ENCODE measurements at regions not wholly inside any gene's neighbourhood (a gene's known extent, or its start where the extent isn't known, plus 50 kb on each side); places are given as distances from the start of the nearest gene placed in this dataset.

DNA sequence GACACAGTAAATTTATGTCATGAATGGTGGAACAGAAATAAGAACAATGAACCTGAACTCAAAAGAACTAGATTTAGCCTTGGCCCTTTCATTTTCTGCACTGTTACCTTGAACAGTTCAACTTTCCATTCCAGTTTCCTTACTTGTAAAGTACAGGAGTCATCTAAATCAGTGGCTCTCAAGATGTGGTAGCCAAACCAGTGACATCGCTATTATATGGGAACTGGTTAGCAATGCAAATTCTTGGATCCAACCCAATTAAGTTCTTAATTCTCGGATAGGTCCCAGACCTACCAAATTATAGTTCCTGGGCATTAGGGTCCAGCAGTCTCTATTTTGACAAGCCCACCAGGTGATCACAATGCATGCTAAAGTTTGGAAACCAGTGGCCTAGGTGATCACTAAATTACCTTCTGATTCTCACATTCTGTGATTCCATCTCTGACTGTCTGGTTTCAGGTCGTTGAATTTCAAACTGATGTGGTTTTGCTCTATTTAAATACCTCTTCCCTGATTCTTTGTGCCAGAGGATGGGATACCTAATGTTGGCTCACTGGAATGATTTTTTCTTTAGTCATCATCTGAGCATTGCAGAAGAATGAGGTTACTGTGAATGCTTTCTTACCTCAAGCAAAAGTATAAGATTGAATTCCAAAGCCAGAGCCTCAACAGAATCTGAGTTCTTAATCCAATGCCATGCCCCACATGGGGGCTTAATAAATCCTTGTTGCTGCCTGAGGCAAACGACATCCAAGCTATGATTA, 253.8 kb downstream of the ENC1 start:
- DNase-seq (ENCODE audit: low read depth in 3 of 3, low spot score in 2 of 3) = no peak

DNA sequence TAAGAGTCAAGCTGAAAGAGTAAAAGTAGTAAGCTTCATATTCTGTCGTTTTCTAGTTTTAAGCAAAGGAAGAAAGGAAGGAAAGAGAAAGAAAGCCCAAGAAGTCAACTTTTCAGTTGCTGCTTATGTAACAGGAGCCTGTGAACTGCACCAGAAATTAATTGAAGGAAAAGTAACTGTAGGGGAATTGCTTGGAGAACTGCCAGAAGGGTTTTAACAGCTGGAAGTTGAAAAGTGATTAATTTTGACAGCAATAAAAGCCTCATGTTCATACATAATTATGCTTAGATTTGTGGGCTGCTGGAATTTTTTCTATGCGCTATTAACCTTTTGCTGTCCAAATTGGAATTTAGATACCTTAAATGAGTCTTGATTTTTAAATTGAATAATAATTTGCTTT, 255.7 kb downstream of the ENC1 start:
- peak; percentile 69 to 74 (median 70) for DNase-seq (ENCODE audit: low read depth in 3 of 3, low spot score in 2 of 3)

DNA sequence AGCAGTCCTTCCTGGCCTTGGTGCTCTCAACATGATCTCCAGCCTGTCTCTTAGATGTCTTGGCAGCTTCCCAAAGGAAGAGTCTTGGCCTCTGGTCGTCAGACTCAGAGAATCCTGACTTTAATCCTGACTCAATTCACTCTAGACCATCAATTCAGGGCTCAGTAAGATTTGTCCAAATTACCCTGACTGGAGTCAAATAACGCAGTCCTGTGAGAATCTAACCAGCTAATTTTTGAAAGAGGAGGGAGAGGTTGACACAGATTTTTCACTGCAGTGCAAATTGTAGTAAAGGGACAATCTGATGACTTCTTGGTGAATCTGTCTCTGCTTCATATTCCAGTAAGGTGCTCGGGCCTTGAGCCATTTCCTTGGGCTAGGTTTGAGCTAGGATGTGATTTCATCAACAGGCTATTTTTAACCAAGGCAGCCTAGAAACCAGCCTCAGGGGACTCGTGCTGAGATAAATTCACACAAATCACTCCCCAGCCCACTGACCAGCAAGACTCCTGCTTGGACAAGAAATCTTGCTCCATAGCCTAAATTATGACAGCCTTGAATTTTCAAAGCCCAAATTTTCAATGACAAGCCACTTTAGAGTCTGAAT, 257.4 kb downstream of the ENC1 start:
- no peak for DNase-seq (ENCODE audit: low read depth in 3 of 3, low spot score in 2 of 3)

DNA sequence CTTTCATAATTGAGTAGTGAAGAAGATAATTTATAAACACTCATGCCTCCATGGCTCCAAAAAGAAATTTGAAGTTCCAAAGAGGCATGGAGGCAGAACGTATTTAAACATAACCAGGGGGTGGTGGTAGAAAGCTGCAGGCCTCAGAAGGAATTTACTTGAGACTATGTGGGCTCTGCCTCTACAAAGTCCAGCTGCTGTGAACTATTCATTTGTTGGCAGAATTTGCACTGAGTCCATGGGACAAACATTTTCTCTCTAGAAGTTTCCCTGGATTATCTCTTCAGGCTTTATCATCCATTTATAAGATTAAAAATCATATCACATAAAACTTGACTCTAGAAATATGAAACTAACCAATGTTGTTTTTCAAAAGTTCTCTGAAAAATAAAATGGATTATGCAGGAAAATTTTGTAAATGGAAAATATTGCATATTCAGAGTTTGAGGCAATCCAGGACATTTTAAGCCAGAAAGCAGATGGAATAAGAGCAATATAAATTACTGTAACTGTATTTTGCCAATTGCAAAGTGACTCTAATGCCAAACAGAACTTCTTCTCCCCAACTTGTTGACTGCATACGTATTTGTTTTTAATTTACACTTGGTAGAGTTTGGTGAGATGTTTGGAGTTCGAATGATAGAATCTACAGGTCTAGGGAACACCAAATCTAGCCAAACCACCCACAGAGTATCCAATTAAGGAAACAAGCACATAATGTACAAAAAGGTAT, 258.2 kb downstream of the ENC1 start:
- DNase-seq (ENCODE audit: low read depth in 3 of 3, low spot score in 2 of 3) = no peak

DNA sequence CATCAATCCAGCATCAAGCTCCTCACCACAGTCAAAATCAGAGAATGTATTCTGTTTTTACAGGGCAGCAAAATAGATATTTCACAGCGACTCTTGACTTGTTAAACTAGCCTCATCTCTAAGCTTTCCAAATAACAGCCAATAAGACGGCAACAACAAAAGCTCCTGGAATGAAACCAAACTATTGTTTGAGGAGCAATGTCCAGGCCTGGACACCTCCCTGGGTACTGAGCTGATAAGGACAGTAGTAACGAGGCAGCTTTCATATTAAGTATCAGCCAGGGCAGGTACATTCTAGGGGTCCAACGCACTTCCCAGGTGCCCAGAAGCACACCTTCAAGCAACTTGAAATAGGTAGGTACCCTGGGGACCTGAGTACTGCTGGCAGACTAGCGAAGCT, 260.3 kb downstream of the ENC1 start:
- DNase-seq (ENCODE audit: low read depth in 3 of 3, low spot score in 2 of 3) = no peak

DNA sequence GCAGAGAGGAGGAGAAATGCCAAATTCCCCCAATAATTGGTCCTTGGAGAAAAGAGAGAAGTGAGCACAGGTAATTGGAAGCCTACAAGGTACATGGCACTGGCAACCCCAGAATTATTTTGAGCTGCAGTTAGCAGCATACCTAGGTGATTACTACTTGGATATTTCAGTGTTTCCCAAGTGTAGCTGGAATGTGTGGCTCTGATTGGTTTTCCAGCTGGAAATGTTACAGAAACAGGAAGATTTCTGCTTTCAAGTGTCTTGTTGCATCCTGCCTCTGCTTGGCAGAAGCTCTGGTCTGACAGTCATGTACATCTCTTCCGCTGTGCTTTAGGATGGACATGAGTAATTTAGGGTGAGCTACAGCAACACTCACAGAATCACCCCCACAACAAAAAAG, 262.1 kb downstream of the ENC1 start:
- no peak for DNase-seq (ENCODE audit: low read depth in 3 of 3, low spot score in 2 of 3)

DNA sequence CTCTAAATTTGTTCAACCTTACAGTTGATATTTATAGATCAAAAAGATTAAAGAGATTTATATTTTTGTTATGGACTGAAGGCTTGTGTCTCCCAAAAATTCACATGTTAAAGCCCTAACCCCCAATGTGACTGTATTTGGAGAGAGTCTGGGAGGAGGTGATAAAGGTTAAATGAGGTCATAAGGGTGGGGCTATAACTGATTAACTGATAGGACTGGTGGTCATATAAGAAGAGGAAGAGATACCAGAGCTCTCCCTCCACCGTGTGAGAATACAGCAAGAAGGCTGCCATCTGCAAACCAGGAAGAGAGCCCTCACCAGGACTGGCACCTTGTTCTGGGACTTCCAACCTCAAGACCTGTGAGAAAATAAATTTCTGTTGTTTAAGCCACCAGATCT, 264.3 kb downstream of the ENC1 start:
- DNase-seq (ENCODE audit: low read depth in 3 of 3, low spot score in 2 of 3) = no peak

DNA sequence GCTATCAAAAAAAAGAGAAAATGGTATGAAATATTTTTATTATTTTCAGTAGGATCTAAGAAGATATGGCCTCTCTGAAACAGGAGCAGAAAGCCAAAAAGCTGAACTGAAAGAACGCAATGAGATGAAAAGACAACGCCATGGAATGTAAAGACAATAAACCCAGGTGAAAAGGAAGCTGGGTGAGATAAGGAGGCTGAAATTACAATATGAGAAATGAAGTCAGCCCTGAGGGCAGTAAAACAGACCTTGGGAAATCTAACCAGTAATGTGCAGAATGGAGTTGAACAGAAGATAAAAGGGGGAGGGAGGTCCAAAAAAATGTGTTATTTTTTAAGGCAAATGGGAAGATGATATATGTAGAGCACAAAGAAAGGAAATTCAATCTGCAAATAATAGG, 265.3 kb downstream of the ENC1 start:
- DNase-seq (ENCODE audit: low read depth in 3 of 3, low spot score in 2 of 3) = no peak

DNA sequence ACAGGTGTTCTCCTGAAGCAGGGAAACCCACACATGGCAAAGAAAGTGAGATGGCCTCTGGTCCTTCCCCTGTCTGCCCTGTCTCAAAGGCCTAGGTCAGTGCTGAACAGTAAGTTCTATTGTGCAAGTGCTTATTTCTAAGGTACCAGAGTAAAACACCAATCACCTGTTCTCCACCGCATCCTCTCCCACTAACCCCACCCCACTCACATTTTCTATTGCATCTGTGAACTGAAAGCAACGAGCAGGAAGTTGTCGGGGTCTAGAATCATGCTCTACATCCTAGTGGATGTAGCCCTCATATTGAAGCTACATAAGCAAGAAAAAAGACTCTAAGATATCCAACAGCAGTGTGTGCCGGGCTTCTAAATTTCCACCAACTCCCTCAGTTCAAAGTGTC, 265.9 kb downstream of the ENC1 start:
- DNase-seq (ENCODE audit: low read depth in 3 of 3, low spot score in 2 of 3) = no peak

DNA sequence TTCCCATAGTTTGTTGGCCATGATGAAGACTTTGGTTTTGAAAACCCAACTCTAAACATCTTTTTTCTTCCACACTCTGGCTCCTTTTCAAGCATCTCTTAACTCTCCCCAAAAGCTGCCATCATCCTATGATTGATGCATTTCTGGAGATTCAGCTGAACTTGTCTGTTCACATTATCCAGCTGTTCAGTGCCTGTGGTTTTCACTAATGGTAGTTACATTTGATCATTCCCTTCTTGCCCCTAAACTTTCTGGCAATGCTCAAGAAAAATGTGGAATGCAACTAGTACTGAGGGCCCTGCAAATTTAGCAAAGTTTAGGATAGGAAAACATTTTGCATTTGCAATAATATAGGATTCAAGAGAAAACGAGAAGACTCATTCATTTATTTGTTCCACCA, 267.5 kb downstream of the ENC1 start:
- DNase-seq (ENCODE audit: low read depth in 3 of 3, low spot score in 2 of 3) = no peak

DNA sequence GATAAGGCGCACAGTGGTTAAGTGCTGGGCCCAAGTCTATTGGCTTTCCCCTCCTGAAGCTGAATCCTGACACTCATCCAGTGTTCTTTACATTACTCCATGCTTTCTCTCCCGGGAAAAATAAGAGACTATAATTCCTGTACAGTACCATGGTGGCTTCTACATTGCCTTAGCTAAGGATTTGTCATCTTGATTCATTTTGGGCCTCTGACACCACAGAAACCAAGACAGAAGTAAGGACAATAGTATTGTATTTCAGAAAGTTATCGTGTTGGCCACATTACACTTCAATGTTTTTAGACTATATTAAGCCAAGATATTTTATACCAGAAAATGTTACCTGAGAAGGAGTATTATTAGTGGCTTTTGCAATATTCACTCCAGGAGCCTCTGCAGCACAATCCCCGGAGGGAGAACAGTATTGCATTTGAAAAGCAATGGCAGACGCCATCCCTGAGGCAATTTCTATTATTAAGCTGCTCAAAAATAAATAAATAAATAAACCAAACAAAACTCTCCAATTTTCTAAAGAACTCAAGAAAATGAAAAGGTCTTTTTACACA, 267.9 kb downstream of the ENC1 start:
- DNase-seq (ENCODE audit: low read depth in 3 of 3, low spot score in 2 of 3) = no peak

DNA sequence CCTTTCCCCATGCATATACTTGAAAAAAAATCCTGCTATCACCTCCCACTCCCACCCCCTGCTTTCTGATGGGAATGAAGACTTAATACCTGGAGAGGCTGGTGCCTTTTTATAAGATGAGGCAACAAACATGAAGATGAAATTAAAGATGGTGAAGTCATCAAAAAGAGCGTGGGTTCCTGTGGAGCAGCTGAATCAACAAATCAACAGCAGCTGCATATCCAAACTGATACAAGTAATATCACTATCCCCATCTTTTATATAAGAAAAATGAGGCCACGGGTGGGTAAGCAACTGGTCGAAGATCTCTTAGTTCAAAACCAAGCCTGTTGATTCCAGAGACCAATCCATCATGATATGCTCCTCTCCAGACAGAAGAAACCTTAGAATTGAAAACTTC, 268.5 kb downstream of the ENC1 start:
- DNase-seq (ENCODE audit: low read depth in 3 of 3, low spot score in 2 of 3) = no peak

DNA sequence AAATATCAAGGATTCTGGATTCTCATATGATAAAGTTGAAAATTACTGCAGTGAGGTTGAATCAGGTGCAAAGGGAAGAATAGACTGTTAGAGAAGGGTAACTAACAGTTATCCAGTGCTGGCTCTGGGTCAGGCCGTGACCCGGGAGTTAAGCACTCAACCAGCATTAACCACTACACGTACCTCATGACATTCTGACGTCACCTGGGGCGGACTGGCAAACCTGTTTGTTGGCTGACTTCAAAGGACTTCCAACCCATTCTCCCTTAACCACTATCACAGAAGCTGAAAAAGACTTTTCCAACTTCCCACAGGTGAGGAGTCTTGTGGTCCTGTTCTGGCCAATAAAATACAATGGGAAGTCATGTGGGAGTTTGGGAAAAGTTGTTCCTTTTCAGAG, 268.9 kb downstream of the ENC1 start:
- no peak for DNase-seq (ENCODE audit: low read depth in 3 of 3, low spot score in 2 of 3)

DNA sequence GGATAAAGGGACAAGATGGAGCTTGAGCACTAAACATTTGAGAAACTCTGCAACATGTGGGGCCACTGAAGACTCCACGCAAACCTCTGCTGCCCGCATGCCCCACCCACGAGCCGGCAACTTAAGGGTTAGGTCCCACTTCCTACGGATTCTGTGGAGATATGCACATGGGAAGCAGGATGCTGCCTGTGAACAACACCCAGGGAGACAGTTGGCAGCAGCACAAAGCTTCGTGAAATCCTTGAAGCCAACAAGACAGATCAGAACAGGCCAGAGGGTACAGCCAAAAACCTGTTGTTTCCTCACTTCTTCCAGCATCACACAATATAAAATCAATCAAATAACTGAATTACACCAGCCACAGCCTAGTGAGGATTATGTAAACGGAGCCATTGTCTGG, 270.4 kb downstream of the ENC1 start:
- no peak for DNase-seq (ENCODE audit: low read depth in 3 of 3, low spot score in 2 of 3)

DNA sequence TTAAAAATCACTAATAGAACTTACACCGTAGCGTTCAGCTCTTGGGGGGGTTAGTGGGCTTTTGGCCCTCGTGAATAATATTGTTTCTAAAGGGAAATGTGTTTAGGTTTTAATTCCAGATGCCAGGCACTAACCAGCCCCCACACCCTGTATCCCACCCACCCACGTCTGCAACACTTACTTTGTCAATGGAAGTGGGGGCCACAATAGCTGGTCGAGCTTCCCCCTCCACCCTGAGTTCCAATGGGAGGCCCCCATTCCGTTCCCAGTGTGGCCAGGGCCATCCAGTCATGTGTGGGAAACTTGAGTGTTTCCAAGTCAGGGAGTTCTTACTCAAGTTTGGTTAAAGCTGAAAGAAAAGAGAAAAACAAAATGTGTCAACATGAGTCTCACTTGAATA, 271.4 kb downstream of the ENC1 start:
- no peak for DNase-seq (ENCODE audit: low read depth in 3 of 3, low spot score in 2 of 3)

DNA sequence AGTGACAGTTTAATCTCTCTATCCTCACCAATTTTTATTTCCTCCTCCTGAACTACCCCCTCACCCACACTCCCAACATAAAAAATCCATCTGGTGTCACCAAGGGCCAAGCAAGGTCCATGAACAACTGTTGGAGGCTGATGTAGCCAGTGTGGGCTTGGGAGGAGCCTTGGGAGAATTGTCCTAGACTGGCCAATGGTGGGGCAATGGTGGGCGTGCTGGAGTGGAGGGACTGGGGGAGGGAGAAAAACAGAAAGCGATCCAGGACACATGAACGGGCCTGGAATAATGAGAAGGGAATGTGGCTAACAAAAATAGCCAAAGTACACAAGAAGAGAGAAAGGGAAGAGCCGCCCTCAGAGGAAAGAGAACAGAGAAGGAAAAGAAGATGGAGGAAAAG, 272.6 kb downstream of the ENC1 start:
- DNase-seq (ENCODE audit: low read depth in 3 of 3, low spot score in 2 of 3) = no peak

DNA sequence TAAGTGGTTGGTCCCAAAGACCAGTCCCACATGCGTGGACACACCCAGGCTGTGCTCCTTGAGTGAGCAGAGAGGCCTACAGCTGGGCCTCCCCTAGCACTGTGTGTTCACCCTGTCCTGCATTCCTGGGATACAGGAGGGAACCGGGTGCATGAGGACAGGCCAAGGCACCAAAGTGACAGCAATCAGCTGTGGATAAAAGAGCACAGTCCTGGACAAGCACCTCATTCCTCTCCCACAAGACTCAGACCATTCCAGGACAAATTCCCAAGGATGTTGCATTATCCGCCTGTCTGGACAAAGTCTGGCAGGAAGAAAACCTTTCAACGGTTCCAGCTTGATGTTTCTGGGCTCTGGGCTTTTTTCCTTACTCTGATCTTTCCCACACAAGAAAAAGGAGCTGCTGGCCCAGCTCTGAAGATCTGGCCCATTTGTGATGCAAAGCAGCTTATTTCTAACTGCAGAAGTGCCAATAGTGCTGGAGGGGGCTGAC, 273.2 kb downstream of the ENC1 start:
- no peak for DNase-seq (ENCODE audit: low read depth in 3 of 3, low spot score in 2 of 3)

DNA sequence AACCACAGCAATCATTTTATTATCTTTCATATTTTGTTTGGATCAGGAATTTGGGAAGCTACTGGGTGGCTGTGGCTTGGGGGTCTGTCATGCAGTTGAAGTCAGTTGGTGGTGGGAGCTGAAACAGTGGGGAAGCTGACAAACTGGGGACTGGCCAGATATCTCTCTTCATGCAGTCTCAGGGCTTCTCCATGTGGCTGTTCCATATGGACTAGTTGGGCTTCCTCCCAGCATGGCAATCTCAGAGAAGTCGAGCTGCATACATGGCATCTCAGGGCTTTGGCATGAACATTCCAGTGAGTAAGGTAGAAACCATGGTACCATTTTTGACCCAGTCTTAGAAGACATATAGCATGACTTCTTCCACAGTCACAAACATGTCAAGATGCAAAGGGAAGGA, 274.8 kb downstream of the ENC1 start:
- DNase-seq (ENCODE audit: low read depth in 3 of 3, low spot score in 2 of 3) = no peak

DNA sequence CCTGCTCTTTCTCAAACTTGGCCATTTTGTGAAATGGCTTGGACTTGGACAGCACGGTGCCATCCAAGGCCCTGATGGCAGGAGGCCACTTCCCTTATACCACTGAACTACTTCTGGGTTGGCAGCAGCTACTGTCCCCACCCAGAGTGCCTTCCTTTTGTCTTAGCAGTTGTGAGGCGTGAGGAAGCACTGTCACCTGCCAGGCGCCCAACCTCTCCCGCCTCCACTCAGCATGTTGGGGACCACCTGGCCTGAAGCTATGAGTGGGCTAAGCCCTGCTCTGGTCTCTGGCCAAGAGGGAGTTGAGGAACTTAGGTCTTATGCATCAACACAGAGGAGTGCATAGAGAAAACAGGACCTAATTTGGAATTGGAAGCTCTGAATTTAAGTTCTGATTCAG, 276.0 kb downstream of the ENC1 start:
- DNase-seq (ENCODE audit: low read depth in 3 of 3, low spot score in 2 of 3) = no peak

DNA sequence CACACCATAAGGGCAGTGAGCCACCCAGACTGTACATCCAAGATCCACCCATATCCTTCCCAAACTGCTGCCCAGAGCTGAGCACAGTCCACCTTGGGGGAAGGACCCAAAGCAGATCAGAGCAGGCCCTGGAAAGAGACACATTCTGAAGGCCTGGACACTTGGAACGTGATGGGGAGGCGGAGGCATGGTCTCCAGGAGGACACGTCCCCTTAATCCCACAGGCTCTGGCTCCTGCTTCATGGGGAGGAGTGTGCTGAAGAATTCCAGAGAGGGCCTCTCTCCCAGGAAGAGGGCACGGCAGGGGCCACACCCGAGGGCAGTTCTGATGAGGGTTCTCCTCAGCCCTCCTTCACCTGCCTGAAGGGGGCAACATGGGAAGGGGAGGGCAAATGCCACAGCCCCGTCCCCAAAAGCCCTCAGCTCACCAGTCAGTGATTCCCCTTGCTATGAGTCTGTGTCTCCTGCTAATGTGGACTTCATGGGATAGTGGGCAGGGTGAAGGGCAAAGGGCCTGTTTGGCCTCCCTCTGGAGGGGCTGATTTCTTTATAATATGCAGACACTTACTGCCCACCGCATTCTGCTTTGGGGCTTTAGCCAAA, 276.8 kb downstream of the ENC1 start:
- DNase-seq (ENCODE audit: low read depth in 3 of 3, low spot score in 2 of 3) = no peak

All from right renal cortex interstitium (tissue), 3 donors.